ENCODE measurements at regions not wholly inside any gene's neighbourhood (a gene's known extent, or its start where the extent isn't known, plus 50 kb on each side); places are given as distances from the start of the nearest gene placed in this dataset.
"Not testable (repeated sequence)": the region's sequence is repeated elsewhere in the genome, so short reads cannot be mapped to it uniquely, and the experiment has no call there.

DNA sequence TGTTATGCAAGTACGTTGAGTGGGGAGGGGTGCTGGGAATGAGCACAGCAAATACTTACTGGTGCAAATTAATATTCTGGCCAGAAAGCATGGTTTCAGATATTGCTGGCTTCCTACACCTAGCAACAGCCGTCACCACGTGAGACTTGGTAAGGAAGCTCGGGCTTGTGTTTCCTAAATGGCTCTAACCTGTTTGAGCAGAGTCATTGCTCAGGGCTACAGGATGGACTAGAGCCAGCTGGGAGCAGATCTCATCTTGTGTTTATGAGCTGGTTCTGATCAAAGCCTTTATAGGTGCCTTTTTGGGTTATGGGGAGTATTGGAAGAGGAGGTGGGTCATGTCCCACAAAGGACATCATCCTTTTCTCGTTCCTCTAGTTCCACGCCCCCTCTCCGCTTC, 200.3 kb downstream of the BUB3 start:
- no peak for DNase-seq (ENCODE audit: low read depth)
- H3K4me3 ChIP-seq (ENCODE audit: low read depth, low read length), result no peak overlapping the region
- TF ChIP-seq, protein P1, sequence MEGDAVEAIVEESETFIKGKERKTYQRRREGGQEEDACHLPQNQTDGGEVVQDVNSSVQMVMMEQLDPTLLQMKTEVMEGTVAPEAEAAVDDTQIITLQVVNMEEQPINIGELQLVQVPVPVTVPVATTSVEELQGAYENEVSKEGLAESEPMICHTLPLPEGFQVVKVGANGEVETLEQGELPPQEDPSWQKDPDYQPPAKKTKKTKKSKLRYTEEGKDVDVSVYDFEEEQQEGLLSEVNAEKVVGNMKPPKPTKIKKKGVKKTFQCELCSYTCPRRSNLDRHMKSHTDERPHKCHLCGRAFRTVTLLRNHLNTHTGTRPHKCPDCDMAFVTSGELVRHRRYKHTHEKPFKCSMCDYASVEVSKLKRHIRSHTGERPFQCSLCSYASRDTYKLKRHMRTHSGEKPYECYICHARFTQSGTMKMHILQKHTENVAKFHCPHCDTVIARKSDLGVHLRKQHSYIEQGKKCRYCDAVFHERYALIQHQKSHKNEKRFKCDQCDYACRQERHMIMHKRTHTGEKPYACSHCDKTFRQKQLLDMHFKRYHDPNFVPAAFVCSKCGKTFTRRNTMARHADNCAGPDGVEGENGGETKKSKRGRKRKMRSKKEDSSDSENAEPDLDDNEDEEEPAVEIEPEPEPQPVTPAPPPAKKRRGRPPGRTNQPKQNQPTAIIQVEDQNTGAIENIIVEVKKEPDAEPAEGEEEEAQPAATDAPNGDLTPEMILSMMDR (IDR thresholded peaks at IDR 0.05; ENCODE audit: insufficient read depth, low read depth, low read length), result no peak

DNA sequence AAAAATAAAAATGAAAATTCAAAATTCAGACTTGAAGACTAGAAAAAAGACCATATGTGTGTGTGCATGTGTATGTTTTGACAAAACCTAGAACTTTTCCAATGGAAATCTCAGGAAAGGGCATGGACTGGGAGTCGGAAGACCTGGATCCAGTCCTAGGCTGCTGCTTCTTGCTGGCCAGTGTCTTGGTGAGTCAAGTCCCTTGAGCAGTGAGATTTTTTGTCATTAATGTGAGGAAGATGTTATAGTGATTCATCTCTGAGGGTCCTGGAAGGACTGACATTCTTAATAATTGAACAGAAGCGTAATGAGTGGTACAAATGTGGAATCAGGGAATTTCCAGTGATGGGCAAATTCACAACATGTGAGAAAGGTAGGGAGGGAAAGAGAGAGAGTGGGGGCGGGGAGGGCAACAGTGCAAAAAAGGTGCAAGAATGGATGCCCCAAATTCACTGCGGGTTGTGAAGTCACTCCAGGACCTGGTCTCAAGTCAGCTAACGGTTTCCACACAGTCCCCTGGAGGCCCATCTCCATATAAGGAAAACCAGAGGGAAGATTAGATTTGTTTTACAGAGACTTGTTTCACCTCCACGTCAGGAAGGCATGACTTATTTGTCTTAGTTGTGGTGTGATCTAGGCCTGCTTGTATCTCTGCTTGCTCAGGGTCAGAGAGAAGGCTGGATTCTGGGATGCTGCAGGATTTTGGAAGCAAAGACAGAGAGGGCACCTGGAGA, 201.7 kb downstream of the BUB3 start:
- no peak for DNase-seq (ENCODE audit: low read depth)
- H3K4me3 ChIP-seq (ENCODE audit: low read depth, low read length), result no peak overlapping the region
- TF ChIP-seq, protein P1 (IDR thresholded peaks at IDR 0.05; ENCODE audit: insufficient read depth, low read depth, low read length), result no peak

DNA sequence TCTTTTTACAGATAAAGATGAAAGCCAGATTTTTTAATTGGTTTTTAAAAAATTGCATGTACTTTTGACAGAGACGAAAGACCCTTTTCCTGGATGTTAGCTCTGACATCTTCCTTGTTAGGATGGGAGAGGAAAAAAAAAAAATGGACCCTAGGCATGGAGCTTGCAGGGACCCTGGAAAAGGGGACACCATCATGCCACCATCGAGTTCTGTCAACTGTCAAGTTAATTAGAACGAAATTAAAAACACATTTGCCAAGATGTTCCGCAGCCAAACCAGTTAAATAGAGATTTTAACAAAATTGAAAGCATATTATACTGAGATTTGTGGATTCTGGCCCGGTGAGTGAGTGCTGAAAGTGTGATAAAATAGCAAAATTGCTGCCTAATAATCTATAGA, 202.6 kb downstream of the BUB3 start:
- no peak for DNase-seq (ENCODE audit: low read depth)
- TF ChIP-seq, protein P1 (IDR thresholded peaks at IDR 0.05; ENCODE audit: insufficient read depth, low read depth, low read length), result no peak
- H3K4me3 ChIP-seq (ENCODE audit: low read depth, low read length), result no peak overlapping the region

DNA sequence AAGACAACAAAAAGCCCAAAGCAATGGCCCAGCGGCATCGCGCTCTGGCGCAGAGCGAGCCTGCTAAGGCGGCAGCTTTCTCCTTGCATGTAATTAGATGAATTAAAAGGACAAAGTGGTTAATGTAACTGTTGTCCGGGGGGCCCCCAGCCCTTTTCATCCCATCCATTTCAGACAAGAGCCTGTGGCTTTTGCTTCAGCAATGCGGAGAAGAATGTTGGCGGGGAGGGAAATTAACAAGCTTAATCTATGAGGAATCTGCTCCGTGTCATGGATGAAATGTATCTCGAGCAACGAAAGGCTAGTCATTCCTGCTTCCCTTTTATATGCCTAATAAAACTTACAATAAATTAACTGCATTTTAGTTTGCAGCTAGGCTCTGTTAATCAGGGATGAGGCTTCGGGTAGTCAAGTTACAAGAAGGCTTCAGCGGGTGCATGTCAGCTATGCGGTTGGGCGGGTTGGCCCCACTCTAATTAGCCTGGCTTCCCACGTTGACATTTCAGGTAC, 203.3 kb downstream of the BUB3 start:
- TF ChIP-seq, protein P1 (IDR thresholded peaks at IDR 0.05; ENCODE audit: insufficient read depth, low read depth, low read length), result no peak
- DNase-seq (ENCODE audit: low read depth), result no peak
- H3K4me3 ChIP-seq (ENCODE audit: low read depth, low read length), result no peak overlapping the region

DNA sequence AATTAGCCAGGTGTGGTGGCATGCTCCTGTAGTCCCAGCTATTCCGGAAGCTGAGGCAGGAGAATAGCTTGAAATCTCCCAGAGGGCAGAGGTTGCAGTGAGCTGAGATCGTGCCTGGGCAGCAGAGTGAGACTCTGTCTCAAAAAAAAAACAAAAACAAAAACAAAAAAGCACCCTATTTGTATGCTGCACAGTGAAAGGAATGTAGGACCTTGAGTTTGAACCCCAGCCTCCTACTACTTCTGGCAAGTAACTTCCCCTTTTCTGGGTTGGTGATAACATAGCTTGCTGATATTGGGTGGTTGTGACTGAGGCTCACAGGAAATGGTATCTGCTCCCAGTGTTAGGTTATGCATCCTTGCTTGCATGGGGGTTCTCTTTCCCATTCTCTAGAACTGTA, 205.3 kb downstream of the BUB3 start:
- no peak for DNase-seq (ENCODE audit: low read depth)
- H3K4me3 ChIP-seq (ENCODE audit: low read depth, low read length), result no peak overlapping the region
- TF ChIP-seq, protein P1 (IDR thresholded peaks at IDR 0.05; ENCODE audit: insufficient read depth, low read depth, low read length), result no peak

DNA sequence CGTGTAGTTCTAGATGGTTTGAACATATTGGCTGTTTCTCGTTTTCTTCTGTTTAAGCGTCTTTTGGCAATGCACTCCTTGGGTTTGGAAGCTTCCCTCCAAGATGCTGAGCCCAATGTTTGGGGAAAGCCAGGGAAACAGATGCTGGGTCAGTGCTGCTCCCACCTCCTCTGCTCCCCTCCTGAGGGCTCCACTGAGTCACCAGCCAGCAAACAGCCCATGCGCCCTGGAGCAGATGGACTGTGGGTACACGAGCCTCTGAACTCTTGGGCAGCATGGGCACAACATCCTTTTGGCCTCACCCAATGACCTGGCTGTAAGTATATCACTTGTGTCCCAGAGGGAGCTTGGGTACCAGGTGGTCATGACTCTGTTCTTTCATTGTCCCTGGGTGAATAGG, 207.6 kb downstream of the BUB3 start:
- no peak overlapping the region for H3K4me3 ChIP-seq (ENCODE audit: low read depth, low read length)
- TF ChIP-seq, protein P1 (IDR thresholded peaks at IDR 0.05; ENCODE audit: insufficient read depth, low read depth, low read length), result no peak
- DNase-seq (ENCODE audit: low read depth), result no peak

DNA sequence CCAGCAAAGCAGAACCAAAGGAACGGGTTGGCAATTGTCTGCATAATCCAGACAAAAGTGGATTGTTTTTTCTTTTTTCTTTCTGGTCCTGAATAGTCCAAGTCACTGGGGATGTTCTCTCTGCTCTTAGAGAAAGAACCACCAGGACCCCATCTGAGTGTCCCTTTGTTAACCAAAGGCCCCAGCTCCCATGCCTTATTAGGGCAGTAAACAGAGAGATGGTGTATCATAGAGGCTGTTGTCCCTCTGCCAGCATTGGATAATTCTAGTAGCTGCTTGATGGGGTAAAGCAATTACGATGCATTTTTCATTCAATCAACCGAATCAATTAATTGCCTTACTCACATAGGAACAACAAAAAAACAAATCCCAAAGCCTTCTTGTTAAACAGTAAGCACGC, 213.0 kb downstream of the BUB3 start:
- no peak for DNase-seq (ENCODE audit: low read depth)
- TF ChIP-seq, protein P1 (IDR thresholded peaks at IDR 0.05; ENCODE audit: insufficient read depth, low read depth, low read length), result no peak
- H3K4me3 ChIP-seq (ENCODE audit: low read depth, low read length), result no peak overlapping the region

DNA sequence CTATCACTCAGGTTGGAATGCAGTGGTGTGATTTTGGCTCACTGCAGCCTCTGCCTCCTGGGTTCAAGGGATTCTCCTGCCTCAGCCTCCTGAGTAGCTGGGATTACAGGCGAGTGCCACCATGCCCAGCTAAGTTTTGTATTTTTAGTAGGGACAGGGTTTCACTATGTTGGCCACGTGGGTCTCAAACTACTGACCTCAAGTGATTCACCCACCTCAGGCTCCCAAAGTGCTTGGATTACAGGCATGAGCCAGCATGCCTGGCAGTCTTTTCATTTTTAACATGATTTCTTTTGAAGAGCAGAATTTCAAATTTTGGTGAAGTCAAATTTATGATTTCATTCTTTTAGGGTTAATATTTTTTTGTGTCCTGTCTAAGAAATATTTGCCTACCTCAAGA, 217.4 kb downstream of the BUB3 start:
- not testable (repeated sequence) for DNase-seq (ENCODE audit: low read depth)

More for the DNA sequence above, 217.4 kb downstream of the BUB3 start:
- H3K4me3 ChIP-seq (ENCODE audit: low read depth, low read length), result not testable (repeated sequence)

Data from fibroblast of villous mesenchyme (primary cell).